Right cardiac atrium (tissue), 5 donors: ENCODE measurements at regions not wholly inside any gene's neighbourhood (a gene's known extent, or its start where the extent isn't known, plus 50 kb on each side); places are given as distances from the start of the nearest gene placed in this dataset.

Experiments used
- ATAC-seq, 2 donors: fragments of 200-7000 bp; cut with Tn5 transposase; one replicate each; pipeline versions ENCODE4 v1.8.0 to v1.9.1; 2020; ENCODE audit warnings: moderate library complexity in 2 of 2, mild to moderate bottlenecking in 1 of 2
- DNase-seq, 3 donors: peaks; one replicate each; pipeline ENCODE4 v3.0.0-alpha.2; 2020
- H3K27ac ChIP-seq: one replicate; pipeline ENCODE4 v1.5.1; 2013; ENCODE audit warnings: mild to moderate bottlenecking, low read length, control low read depth, moderate library complexity
- H3K27me3 ChIP-seq: one replicate; pipeline ENCODE4 v1.6.1; 2013; ENCODE audit not compliant: control insufficient read depth, insufficient read depth
- H3K4me1 ChIP-seq: one replicate; pipeline ENCODE4 v1.6.1; 2013; ENCODE audit warnings: low read length; ENCODE audit not compliant: control insufficient read depth, insufficient read depth
- H3K4me3 ChIP-seq: one replicate; pipeline ENCODE4 v1.5.1; 2013; ENCODE audit warnings: low read length, control low read depth
- H3K9me3 ChIP-seq: one replicate; pipeline ENCODE4 v1.6.1; 2013; ENCODE audit warnings: low read length; ENCODE audit not compliant: control insufficient read depth
- WGBS: extraction: QIAGEN DNeasy Blood & Tissue Kit; methylation state at CpG from one replicate; pipeline ENCODE4 v1.1.7; 2013; 5-methylcytosine and 5-hydroxymethylcytosine counted together
- intact Hi-C, 4 donors: fragments of 100-400 bp; cut with DNase I; formaldehyde crosslinking; loops; one replicate each; pipeline versions ENCODE4 v1.11.0 to v1.14.0; 2022 to 2023
- donor health status: healthy with polysubstance abuse.
- donor health status: DM: no; HTN: yes; CAD: no.
- donor health status: DM: no; HTN: no; CAD: no.
- donor health status: DM: no; HTN: yes; CAD: no; lungs with severe emphysema.
- donor health status: DM: yes; HTN: yes; CAD: no.

GRCh38 chr7:55277916-55278315, 87.2 kb upstream of the LANCL2 start:
- ATAC-seq (no peak), DNase-seq (no peak)
- intact Hi-C loops: loop anchor here in 2 of 4 donors (2.0 kb wide), 1 partner anchor 137 kb away; no protein-coding TSS in a partner anchor

GRCh38 chr7:55278321-55278720, 86.8 kb upstream of the LANCL2 start:
- Histone ChIP-seq H3K27me3 (no peaks in the 10 kb centered on the region), H3K9me3 (no peaks in the 10 kb centered on the region), H3K4me3 (no peak overlapping the region), H3K27ac (no peak overlapping the region), H3K4me1 (no peaks in the 10 kb centered on the region)
- intact Hi-C loops: loop anchor here in 2 of 4 donors (2.0 kb wide), 1 partner anchor 136 kb away; no protein-coding TSS in a partner anchor
- no peak for ATAC-seq
- 81% methylated on average over 9 of the region's 9 CpGs for WGBS
- no peak for DNase-seq

More at GRCh38 chr7:55277916-55278315, 87.2 kb upstream of the LANCL2 start:
- H3K27ac ChIP-seq: no peak overlapping the region
- no peaks in the 10 kb centered on the region for H3K4me1 ChIP-seq
- no peak overlapping the region for H3K4me3 ChIP-seq
- WGBS: 68% methylated on average over 6 of the region's 6 CpGs
- no peaks in the 10 kb centered on the region for H3K27me3 ChIP-seq
- H3K9me3 ChIP-seq: no peaks in the 10 kb centered on the region

GRCh38 chr7:55279080-55279845, 85.9 kb upstream of the LANCL2 start:
- ATAC-seq (peak; percentile 27 to 32), DNase-seq (no peak)
- Histone ChIP-seq H3K4me1 (no peaks in the 10 kb centered on the region), H3K27me3 (no peaks in the 10 kb centered on the region), H3K27ac (no peak overlapping the region), H3K4me3 (no peak overlapping the region), H3K9me3 (no peaks in the 10 kb centered on the region)
- intact Hi-C loops: loop anchor here in 2 of 4 donors (2.0 kb wide), 1 partner anchor 136 kb away; no protein-coding TSS in a partner anchor
- WGBS: 79% methylated on average over 14 of the region's 14 CpGs

- DNase-seq (peak in 2 of 3 donors; percentile 43 to 57), ATAC-seq (peak; percentile 81 to 88)
- intact Hi-C loops: loop anchor here in 2 of 4 donors (2.0 to 10.0 kb wide), 2 partner anchors 135 to 315 kb away; no protein-coding TSS in a partner anchor
- Histone ChIP-seq H3K27ac (no peak overlapping the region), H3K9me3 (no peaks in the 10 kb centered on the region), H3K4me1 (no peaks in the 10 kb centered on the region), H3K4me3 (no peak overlapping the region), H3K27me3 (no peaks in the 10 kb centered on the region)
- 5% methylated on average over 3 of the region's 3 CpGs for WGBS
These were observed 85.1 kb upstream of the LANCL2 start for GRCh38 chr7:55280031-55280454.

GRCh38 chr7:55285665-55286064, 79.5 kb upstream of the LANCL2 start:
- ATAC-seq (no peak), DNase-seq (no peak)
- Histone ChIP-seq H3K4me1 (no peaks in the 10 kb centered on the region), H3K4me3 (no peak overlapping the region), H3K27ac (no peak overlapping the region), H3K9me3 (no peaks in the 10 kb centered on the region), H3K27me3 (no peaks in the 10 kb centered on the region)
- WGBS: 95% methylated on average over 2 of the region's 2 CpGs
- intact Hi-C loops: loop anchor here in 1 of 4 donors (10.0 kb wide), 1 partner anchor 309 kb away; no protein-coding TSS in a partner anchor

GRCh38 chr7:55286666-55287065, 78.5 kb upstream of the LANCL2 start:
- H3K4me1 ChIP-seq: no peaks in the 10 kb centered on the region
- ATAC-seq (no peak), DNase-seq (no peak)
- H3K27ac ChIP-seq: no peak overlapping the region
- WGBS: 77% methylated on average over 3 of the region's 3 CpGs
- no peak overlapping the region for H3K4me3 ChIP-seq
- no peaks in the 10 kb centered on the region for H3K27me3 ChIP-seq
- no peaks in the 10 kb centered on the region for H3K9me3 ChIP-seq
- intact Hi-C loops: loop anchor here in 1 of 4 donors (10.0 kb wide), 1 partner anchor 308 kb away; no protein-coding TSS in a partner anchor

GRCh38 chr7:55288070-55288824, 76.9 kb upstream of the LANCL2 start:
- ATAC-seq (no peak), DNase-seq (no peak)
- no peaks in the 10 kb centered on the region for H3K4me1 ChIP-seq
- no peaks in the 10 kb centered on the region for H3K27me3 ChIP-seq
- no peak overlapping the region for H3K4me3 ChIP-seq
- intact Hi-C loops: loop anchor here in 1 of 4 donors (10.0 kb wide), 1 partner anchor 307 kb away; no protein-coding TSS in a partner anchor
- 81% methylated on average over 5 of the region's 5 CpGs for WGBS
- no peaks in the 10 kb centered on the region for H3K9me3 ChIP-seq
- H3K27ac ChIP-seq: no peak overlapping the region

- Histone ChIP-seq H3K9me3 (no peaks in the 10 kb centered on the region), H3K27ac (no peak overlapping the region), H3K27me3 (no peaks in the 10 kb centered on the region), H3K4me1 (no peaks in the 10 kb centered on the region), H3K4me3 (no peak overlapping the region)
- DNase-seq (no peak), ATAC-seq (no peak)
- intact Hi-C loops: no loop called here
- WGBS: 82% methylated on average over 6 of the region's 6 CpGs
These were observed 69.1 kb upstream of the LANCL2 start for GRCh38 chr7:55296070-55296469.

- no peaks in the 10 kb centered on the region for H3K9me3 ChIP-seq
- H3K4me3 ChIP-seq: no peak overlapping the region
- H3K4me1 ChIP-seq: no peaks in the 10 kb centered on the region
- DNase-seq (no peak), ATAC-seq (no peak)
- intact Hi-C loops: no loop called here
- H3K27me3 ChIP-seq: no peaks in the 10 kb centered on the region
- H3K27ac ChIP-seq: no peak overlapping the region
- WGBS: 70% methylated on average over 8 of the region's 8 CpGs
These were observed 65.7 kb upstream of the LANCL2 start for GRCh38 chr7:55299273-55299967.

GRCh38 chr7:55303220-55303619, 61.9 kb upstream of the LANCL2 start:
- ATAC-seq: no peak
- no peak overlapping the region for H3K4me3 ChIP-seq
- H3K9me3 ChIP-seq: no peaks in the 10 kb centered on the region
- 77% methylated on average over 1 of the region's 1 CpG for WGBS
- H3K27me3 ChIP-seq: no peaks in the 10 kb centered on the region
- DNase-seq: no peak
- intact Hi-C loops: no loop called here
- H3K4me1 ChIP-seq: no peaks in the 10 kb centered on the region
- H3K27ac ChIP-seq: no peak overlapping the region
